ENCODE measurements at regions not wholly inside any gene's neighbourhood (a gene's known extent, or its start where the extent isn't known, plus 50 kb on each side); places are given as distances from the start of the nearest gene placed in this dataset.
A peak's percentile ranks its signal among the peaks of the same experiment; 100 is the strongest.

DNA sequence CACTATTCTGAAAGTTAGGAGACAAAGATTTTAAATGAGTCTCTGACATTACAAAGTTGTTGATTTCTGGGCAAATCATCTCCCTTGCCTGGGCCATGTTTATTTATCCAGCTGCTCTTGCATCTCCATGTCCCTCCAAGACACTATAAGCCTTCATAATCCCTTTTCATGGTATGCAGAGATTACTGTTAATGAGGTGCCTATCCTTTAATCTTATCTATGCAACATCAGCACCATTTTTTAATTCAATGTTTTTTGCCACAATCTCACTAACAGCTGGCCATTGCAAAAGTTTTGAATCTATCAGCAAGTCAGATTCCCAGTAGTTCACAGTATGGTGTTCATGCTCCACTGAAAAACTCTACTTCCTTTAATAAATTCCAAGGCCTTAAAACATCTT lies 108.5 kb upstream of the PTPRD start:
- Mint-ChIP-seq H3K36me3 (ENCODE audit: low read depth) (no peaks in the 10 kb centered on the region), H3K27me3 (no peaks in the 10 kb centered on the region), H3K27ac (no peak overlapping the region), H3K9me3 (ENCODE audit: low read depth) (peaks cover 3% of the 10 kb centered on the region), H3K4me1 (no peaks in the 10 kb centered on the region), H3K4me3 (no peak overlapping the region)
- intact Hi-C loops (cut with DNase I, micrococcal nuclease), result no loop called here
- ATAC-seq (no peak), DNase-seq (no peak)
- CTCF ChIA-PET, result no interaction called here
- POLR2A ChIA-PET, result no interaction called here

DNA sequence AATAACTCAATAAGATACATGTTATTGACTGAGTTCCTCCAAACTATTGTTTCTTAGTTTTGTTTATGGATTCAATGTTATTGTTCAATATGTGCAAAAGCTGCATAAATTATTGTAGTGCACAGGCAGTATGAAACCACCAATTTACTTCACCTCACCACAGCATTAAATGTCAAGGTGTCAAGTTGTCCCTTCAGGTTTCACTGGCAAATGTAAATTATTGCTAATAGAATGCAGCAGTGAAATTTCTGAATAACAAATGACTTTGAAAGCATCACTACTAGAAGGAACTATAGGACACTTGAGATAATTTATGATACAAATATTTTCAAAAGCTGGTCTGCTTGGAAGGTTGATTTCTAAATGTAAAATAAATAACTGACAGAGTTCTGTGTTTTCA lies 116.4 kb upstream of the PTPRD start:
- ChIA-PET CTCF (no interaction called here), POLR2A (no interaction called here)
- Mint-ChIP-seq H3K27me3 (no peaks in the 10 kb centered on the region), H3K36me3 (ENCODE audit: low read depth) (no peaks in the 10 kb centered on the region), H3K27ac (no peak overlapping the region), H3K4me1 (no peaks in the 10 kb centered on the region), H3K9me3 (ENCODE audit: low read depth) (peaks cover 5% of the 10 kb centered on the region), H3K4me3 (no peak overlapping the region)
- DNase-seq (no peak), ATAC-seq (no peak)
- intact Hi-C loops (cut with DNase I, micrococcal nuclease), result no loop called here

DNA sequence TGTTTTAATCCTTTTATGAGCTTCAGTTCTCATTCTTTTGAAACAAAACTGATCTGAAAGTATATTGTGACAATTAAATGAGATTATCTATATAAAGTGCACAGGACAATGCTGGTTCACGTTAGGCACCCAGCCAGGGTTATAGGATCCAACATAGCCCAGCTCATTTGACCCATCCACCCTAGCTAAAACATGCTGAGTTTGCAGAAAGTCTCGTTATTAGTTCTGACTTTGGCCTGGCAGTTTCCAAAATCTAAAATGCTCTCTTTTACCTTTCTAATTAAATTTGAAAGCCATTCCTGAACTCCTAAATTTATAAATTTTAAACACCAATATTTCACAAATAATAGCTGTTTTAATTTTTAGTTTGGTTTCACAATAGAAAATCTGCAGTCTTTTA lies 131.9 kb upstream of the PTPRD start:
- Mint-ChIP-seq H3K36me3 (ENCODE audit: low read depth) (no peaks in the 10 kb centered on the region), H3K9me3 (ENCODE audit: low read depth) (peaks cover 10% of the 10 kb centered on the region), H3K27ac (no peak overlapping the region), H3K4me3 (no peak overlapping the region), H3K27me3 (no peaks in the 10 kb centered on the region), H3K4me1 (no peaks in the 10 kb centered on the region)
- ChIA-PET CTCF (no interaction called here), POLR2A (no interaction called here)
- ATAC-seq, result no peak
- intact Hi-C loops (cut with DNase I, micrococcal nuclease), result no loop called here
- no peak for DNase-seq

DNA sequence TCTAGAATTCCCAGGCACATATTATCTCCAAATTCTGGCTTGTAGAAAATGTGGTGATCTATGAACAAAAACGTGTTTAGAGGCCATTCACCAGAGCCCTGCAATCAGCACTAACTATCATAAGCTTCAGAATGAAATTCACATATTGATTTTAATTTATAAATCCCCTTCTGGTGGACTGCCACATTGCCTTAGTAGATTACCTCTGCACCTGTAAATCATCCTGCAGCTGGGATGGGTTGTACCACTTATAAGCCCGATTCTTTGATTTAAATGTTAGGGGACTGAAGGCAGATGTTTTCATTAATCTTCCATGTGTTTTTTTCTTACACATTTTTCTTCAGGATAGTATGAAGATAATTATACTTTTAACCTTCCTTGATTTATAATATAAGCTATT lies 140.7 kb upstream of the PTPRD start:
- H3K4me1 Mint-ChIP-seq, result no peaks in the 10 kb centered on the region
- H3K4me3 Mint-ChIP-seq, result no peak overlapping the region
- H3K27me3 Mint-ChIP-seq, result no peaks in the 10 kb centered on the region
- intact Hi-C loops (cut with DNase I, micrococcal nuclease), result no loop called here
- peaks cover 11% of the 10 kb centered on the region for H3K9me3 Mint-ChIP-seq (ENCODE audit: low read depth)
- DNase-seq (no peak), ATAC-seq (no peak)
- H3K27ac Mint-ChIP-seq, result no peak overlapping the region
- CTCF ChIA-PET, result interaction anchor here (0.8 kb wide), 1 partner anchor 9 kb away, joined by 3 read pairs; no protein-coding TSS in a partner anchor
- H3K36me3 Mint-ChIP-seq (ENCODE audit: low read depth), result peaks cover 2% of the 10 kb centered on the region
- POLR2A ChIA-PET, result no interaction called here

DNA sequence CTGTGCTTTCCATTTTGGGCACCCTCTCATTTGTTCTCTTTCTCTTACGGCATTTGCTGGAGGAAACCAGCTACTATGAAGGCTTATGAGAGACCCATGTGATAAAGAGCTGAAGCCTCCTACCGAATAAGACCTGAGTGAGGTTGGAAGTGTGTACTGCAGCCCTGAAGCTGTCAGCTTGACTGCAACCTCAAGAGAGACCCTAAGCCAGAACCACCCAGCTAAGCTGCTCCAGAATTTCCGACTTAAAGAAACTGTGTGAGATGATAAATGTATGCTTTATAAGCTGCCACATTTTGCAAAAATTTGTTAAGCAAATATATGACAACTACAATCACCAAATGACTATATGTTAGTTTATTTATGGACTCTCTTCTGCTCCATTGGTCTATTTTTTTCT lies 151.7 kb upstream of the PTPRD start:
- intact Hi-C loops (cut with DNase I, micrococcal nuclease), result no loop called here
- ATAC-seq (no peak), DNase-seq (no peak)
- no peaks in the 10 kb centered on the region for H3K36me3 Mint-ChIP-seq (ENCODE audit: low read depth)
- H3K27ac Mint-ChIP-seq, result no peak overlapping the region
- peaks cover 10% of the 10 kb centered on the region for H3K9me3 Mint-ChIP-seq (ENCODE audit: low read depth)
- H3K4me3 Mint-ChIP-seq, result no peak overlapping the region
- no peaks in the 10 kb centered on the region for H3K27me3 Mint-ChIP-seq
- ChIA-PET CTCF (no interaction called here), POLR2A (no interaction called here)
- H3K4me1 Mint-ChIP-seq, result no peaks in the 10 kb centered on the region

DNA sequence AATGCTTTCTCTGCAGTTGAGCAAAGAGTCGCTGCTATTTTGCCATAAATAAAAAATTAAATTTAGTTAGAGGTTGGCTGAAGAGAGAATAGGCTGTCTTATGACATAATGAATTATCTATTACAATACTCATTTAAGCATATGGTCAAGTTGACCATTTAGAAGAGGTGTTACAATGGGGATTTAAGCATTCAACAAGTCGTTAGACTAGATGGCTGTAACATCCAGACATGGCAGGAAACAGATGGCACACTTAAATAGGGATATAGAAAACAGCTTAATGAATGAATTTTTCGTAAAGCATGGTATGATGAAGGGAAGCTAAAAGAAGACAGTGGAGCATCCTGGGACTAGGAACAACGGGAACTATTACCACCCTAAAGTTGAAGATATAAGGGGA lies 160.3 kb upstream of the PTPRD start:
- no peak for ATAC-seq
- Mint-ChIP-seq H3K27ac (no peak overlapping the region), H3K4me3 (no peak overlapping the region), H3K27me3 (no peaks in the 10 kb centered on the region), H3K9me3 (ENCODE audit: low read depth) (peaks cover 17% of the 10 kb centered on the region), H3K36me3 (ENCODE audit: low read depth) (no peaks in the 10 kb centered on the region), H3K4me1 (no peaks in the 10 kb centered on the region)
- DNase-seq, result no peak
- intact Hi-C loops (cut with DNase I, micrococcal nuclease), result no loop called here
- CTCF ChIA-PET, result no interaction called here
- POLR2A ChIA-PET, result no interaction called here

GRCh38 chr9:10774051-10774450 lies 161.2 kb upstream of the PTPRD start:
- Mint-ChIP-seq H3K4me3 (no peak overlapping the region), H3K4me1 (no peaks in the 10 kb centered on the region), H3K36me3 (ENCODE audit: low read depth) (no peaks in the 10 kb centered on the region), H3K27ac (no peak overlapping the region), H3K9me3 (ENCODE audit: low read depth) (peaks cover 17% of the 10 kb centered on the region), H3K27me3 (no peaks in the 10 kb centered on the region)
- ATAC-seq (no peak), DNase-seq (no peak)
- intact Hi-C loops (cut with DNase I, micrococcal nuclease), result no loop called here
- POLR2A ChIA-PET, result no interaction called here
- CTCF ChIA-PET, result interaction anchor here (0.6 kb wide), 1 partner anchor 16 kb away, joined by 6 read pairs; no protein-coding TSS in a partner anchor

GRCh38 chr9:10785255-10785654 lies 172.5 kb upstream of the PTPRD start:
- no peak overlapping the region for H3K4me3 Mint-ChIP-seq
- no peaks in the 10 kb centered on the region for H3K4me1 Mint-ChIP-seq
- peaks cover 10% of the 10 kb centered on the region for H3K9me3 Mint-ChIP-seq (ENCODE audit: low read depth)
- H3K27me3 Mint-ChIP-seq, result no peaks in the 10 kb centered on the region
- intact Hi-C loops (cut with DNase I, micrococcal nuclease), result no loop called here
- CTCF ChIA-PET, result no interaction called here
- H3K36me3 Mint-ChIP-seq (ENCODE audit: low read depth), result no peaks in the 10 kb centered on the region
- no peak overlapping the region for H3K27ac Mint-ChIP-seq
- DNase-seq (no peak), ATAC-seq (no peak)
- POLR2A ChIA-PET, result no interaction called here

DNA sequence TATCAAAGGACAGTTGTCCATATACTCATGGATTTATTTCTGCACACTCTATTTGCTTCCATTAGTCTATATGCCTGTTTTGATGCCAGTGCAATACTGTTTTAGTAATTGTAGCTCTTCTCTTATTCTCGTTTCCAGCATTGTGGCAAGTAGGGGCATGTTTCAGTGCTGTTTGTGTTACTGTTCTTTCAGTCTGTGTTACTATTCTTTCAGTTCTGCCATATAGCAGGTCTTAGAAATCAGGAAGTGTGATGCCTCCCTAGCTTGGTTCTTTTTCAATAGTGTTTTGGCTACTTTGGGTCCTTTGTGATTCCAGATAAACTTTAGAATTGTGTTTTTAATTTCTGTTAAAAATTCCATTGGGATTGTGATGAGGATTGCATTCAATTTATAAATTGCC lies 180.5 kb upstream of the PTPRD start:
- ATAC-seq (no peak), DNase-seq (no peak)
- intact Hi-C loops (cut with DNase I, micrococcal nuclease), result no loop called here
- Mint-ChIP-seq H3K27me3 (no peaks in the 10 kb centered on the region), H3K4me1 (no peaks in the 10 kb centered on the region), H3K36me3 (ENCODE audit: low read depth) (no peaks in the 10 kb centered on the region), H3K9me3 (ENCODE audit: low read depth) (peaks cover 15% of the 10 kb centered on the region), H3K4me3 (no peak overlapping the region), H3K27ac (no peak overlapping the region)
- POLR2A ChIA-PET, result no interaction called here
- CTCF ChIA-PET, result interaction anchor here (0.7 kb wide), 1 partner anchor 400 kb away, joined by 4 read pairs; no protein-coding TSS in a partner anchor

DNA sequence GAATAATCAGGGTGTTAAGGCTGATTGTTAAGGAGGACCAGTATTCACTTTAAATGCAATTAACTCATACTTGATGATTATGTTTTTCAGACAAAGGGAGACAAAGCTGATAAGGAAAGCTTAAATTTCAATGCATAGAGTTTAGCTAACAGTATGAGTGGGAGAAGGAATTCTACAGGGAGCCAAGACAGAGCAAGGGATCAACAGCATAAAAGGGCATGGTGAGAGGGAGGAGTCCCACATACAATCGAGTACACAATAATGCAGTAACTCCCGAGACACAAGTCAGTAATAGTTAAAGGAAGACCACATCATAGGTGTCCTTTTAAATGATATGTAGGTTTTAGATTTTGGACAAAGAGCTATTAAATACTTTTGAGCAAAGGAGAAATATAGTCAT lies 191.7 kb upstream of the PTPRD start:
- no peak overlapping the region for H3K27ac Mint-ChIP-seq
- peaks cover 10% of the 10 kb centered on the region for H3K9me3 Mint-ChIP-seq (ENCODE audit: low read depth)
- no peaks in the 10 kb centered on the region for H3K36me3 Mint-ChIP-seq (ENCODE audit: low read depth)
- no peak for ATAC-seq
- CTCF ChIA-PET, result interaction anchor here (0.7 to 1.0 kb wide), 2 partner anchors 14 to 222 kb away, joined by 3 read pairs; no protein-coding TSS in a partner anchor
- intact Hi-C loops (cut with DNase I, micrococcal nuclease), result no loop called here
- no peak for DNase-seq
- no peaks in the 10 kb centered on the region for H3K27me3 Mint-ChIP-seq
- H3K4me1 Mint-ChIP-seq, result no peaks in the 10 kb centered on the region
- H3K4me3 Mint-ChIP-seq, result no peak overlapping the region
- POLR2A ChIA-PET, result no interaction called here

GRCh38 chr9:10806868-10807267 lies 194.1 kb upstream of the PTPRD start:
- ChIA-PET CTCF (no interaction called here), POLR2A (no interaction called here)
- H3K4me3 Mint-ChIP-seq, result no peak overlapping the region
- H3K27ac Mint-ChIP-seq, result no peak overlapping the region
- ATAC-seq (no peak), DNase-seq (no peak)
- no peaks in the 10 kb centered on the region for H3K4me1 Mint-ChIP-seq
- intact Hi-C loops (cut with DNase I, micrococcal nuclease), result no loop called here
- no peaks in the 10 kb centered on the region for H3K36me3 Mint-ChIP-seq (ENCODE audit: low read depth)
- H3K27me3 Mint-ChIP-seq, result no peaks in the 10 kb centered on the region
- H3K9me3 Mint-ChIP-seq (ENCODE audit: low read depth), result peaks cover 9% of the 10 kb centered on the region

DNA sequence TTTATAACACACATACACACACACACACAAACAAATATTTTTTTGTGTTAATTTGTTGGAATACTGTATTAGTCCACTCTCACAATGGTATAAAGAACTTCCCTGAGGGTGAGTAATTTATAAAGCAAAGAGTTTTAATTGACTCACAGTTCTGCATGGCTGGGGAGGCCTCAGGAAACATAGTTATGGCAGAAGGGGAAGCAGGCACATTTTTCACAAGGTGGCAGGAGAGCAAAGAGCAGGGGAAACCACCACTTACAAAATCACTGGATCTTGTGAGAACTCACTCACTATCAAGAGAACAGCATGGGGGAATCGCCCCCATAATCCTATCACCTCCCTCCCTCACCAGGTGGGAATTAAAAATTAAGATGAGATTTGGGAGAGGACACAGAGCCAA lies 205.4 kb upstream of the PTPRD start:
- ChIA-PET CTCF (no interaction called here), POLR2A (no interaction called here)
- Mint-ChIP-seq H3K27me3 (no peaks in the 10 kb centered on the region), H3K9me3 (ENCODE audit: low read depth) (peaks cover 19% of the 10 kb centered on the region), H3K4me3 (no peak overlapping the region), H3K4me1 (no peaks in the 10 kb centered on the region), H3K27ac (no peak overlapping the region), H3K36me3 (ENCODE audit: low read depth) (no peaks in the 10 kb centered on the region)
- no peak for ATAC-seq
- no peak for DNase-seq
- intact Hi-C loops (cut with DNase I, micrococcal nuclease), result no loop called here

DNA sequence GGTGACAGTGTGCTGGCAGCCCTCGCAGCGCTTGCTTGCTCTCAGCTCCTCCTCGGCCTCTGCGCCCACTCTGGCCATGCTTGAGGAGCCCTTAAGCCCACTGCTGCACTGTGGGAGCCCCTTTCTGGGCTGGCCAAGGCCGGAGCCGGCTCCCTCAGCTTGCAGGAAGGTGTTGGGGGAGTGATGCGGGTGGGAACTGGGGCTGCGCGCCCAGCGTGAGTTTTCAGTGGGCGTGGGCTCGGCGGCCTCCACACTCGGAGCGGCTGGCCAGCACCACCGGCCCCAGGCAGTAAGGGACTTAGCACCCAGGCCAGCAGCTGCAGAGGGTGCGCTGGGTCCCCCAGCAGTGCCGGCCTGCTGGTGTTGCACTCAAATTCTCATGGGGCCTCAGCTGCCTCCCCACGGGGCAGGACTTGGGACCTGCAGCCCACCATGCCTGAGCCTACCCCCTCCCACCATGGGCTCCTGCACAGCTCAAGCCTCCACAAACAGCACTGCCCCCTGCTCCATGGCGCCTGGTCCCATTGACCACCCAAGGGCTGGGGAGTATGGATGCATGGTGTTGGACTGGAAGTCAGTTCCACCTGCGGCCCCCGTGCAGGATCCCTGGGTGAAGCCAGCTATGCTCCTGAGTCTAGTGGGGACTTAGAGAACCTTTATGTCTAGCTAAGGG lies 223.1 kb upstream of the PTPRD start:
- Mint-ChIP-seq H3K27ac (no peak overlapping the region), H3K36me3 (ENCODE audit: low read depth) (no peaks in the 10 kb centered on the region), H3K4me3 (no peak overlapping the region), H3K27me3 (no peaks in the 10 kb centered on the region), H3K9me3 (ENCODE audit: low read depth) (peaks cover 13% of the 10 kb centered on the region), H3K4me1 (no peaks in the 10 kb centered on the region)
- no peak for ATAC-seq
- intact Hi-C loops (cut with DNase I, micrococcal nuclease), result no loop called here
- POLR2A ChIA-PET, result no interaction called here
- DNase-seq, result peak; percentile 3
- CTCF ChIA-PET, result no interaction called here

All from activated CD4-positive, alpha-beta T cell treated with anti-CD3 and anti-CD28 coated beads for 36 hours (primary cell).